OCI-LY1 (cell line): ENCODE measurements at regions not wholly inside any gene's neighbourhood (a gene's known extent, or its start where the extent isn't known, plus 50 kb on each side); places are given as distances from the start of the nearest gene placed in this dataset.
"Not testable (repeated sequence)": the region's sequence is repeated elsewhere in the genome, so short reads cannot be mapped to it uniquely, and the experiment has no call there.

ENCODE experiments used
- H2AFZ ChIP-seq: fragments of 200-600 bp; sonication (generic), shearing (Covaris generic); 2 replicates; pipeline ENCODE4 v1.6.0; 2014; ENCODE audit warnings: antibody characterized with exemption, mild to moderate bottlenecking, low read length
- H3F3A ChIP-seq: fragments of 200-600 bp; sonication (generic), shearing (Covaris generic); 2 replicates; pipeline ENCODE4 v1.6.0; 2014; ENCODE audit warnings: mild to moderate bottlenecking, antibody characterized with exemption, low read length, moderate library complexity; ENCODE audit not compliant: insufficient read depth
- H3K27ac ChIP-seq: fragments of 200-600 bp; sonication (generic); 2 replicates; pipeline ENCODE4 v1.5.1; 2014; ENCODE audit warnings: low read length, mixed run types, mild to moderate bottlenecking, low read depth; ENCODE audit not compliant: poor library complexity, severe bottlenecking
- H3K27me3 ChIP-seq: fragments of 200-600 bp; sonication (generic); 2 replicates; pipeline ENCODE4 v1.6.0; 2014; ENCODE audit warnings: antibody characterized with exemption, mild to moderate bottlenecking, low read length, moderate library complexity; ENCODE audit not compliant: insufficient read depth
- H3K36me3 ChIP-seq: fragments of 200-600 bp; sonication (generic); 2 replicates; pipeline ENCODE4 v1.6.1; 2014; ENCODE audit warnings: mild to moderate bottlenecking, antibody characterized with exemption, low read length, moderate library complexity, mixed read lengths; ENCODE audit not compliant: insufficient read depth
- H3K4me1 ChIP-seq: fragments of 200-600 bp; sonication (generic); 2 replicates; pipeline ENCODE4 v1.5.1; 2014; ENCODE audit warnings: mild to moderate bottlenecking, low read length, moderate library complexity; ENCODE audit not compliant: insufficient read depth, severe bottlenecking
- H3K4me2 ChIP-seq: fragments of 200-600 bp; sonication (generic), shearing (Covaris generic); 2 replicates; pipeline ENCODE4 v1.6.1; 2014; ENCODE audit warnings: low read length
- H3K4me3 ChIP-seq: fragments of 200-600 bp; sonication (generic); 2 replicates; pipeline ENCODE4 v1.5.1; 2014; ENCODE audit warnings: low read length, low read depth, mild to moderate bottlenecking, mixed read lengths; ENCODE audit not compliant: poor library complexity, severe bottlenecking
- H3K79me2 ChIP-seq: fragments of 200-600 bp; shearing (Covaris generic); 2 replicates; pipeline ENCODE4 v1.6.1; 2016; ENCODE audit warnings: mixed run types, low read length, mixed read lengths; ENCODE audit not compliant: insufficient read depth
- H3K9ac ChIP-seq: fragments of 200-600 bp; sonication (generic), shearing (Covaris generic); 2 replicates; pipeline ENCODE4 v1.6.1; 2014; ENCODE audit warnings: mild to moderate bottlenecking, low read length, mixed read lengths
- H3K9me2 ChIP-seq: fragments of 200-600 bp; sonication (generic), shearing (Covaris generic); 2 replicates; pipeline ENCODE4 v1.6.1; 2014; ENCODE audit warnings: low read depth, mild to moderate bottlenecking, low read length, mixed read lengths
- H3K9me3 ChIP-seq: fragments of 200-600 bp; shearing (Covaris generic); 2 replicates; pipeline ENCODE4 v1.6.1; 2014; ENCODE audit warnings: low read length, mixed read lengths
- H4K20me1 ChIP-seq: fragments of 200-600 bp; sonication (generic), shearing (Covaris generic); 2 replicates; pipeline ENCODE4 v1.6.0; 2016; ENCODE audit warnings: mild to moderate bottlenecking, low read length; ENCODE audit not compliant: insufficient read depth
- EZH2 ChIP-seq: fragments of 200-600 bp; sonication (generic), shearing (Covaris generic); IDR thresholded peaks from 2 replicates; pipeline ENCODE4 v1.8.0; 2017; ENCODE audit warnings: borderline replicate concordance, mixed run types, mild to moderate bottlenecking, antibody characterized with exemption, low read length, moderate library complexity, mixed read lengths
- TF ChIP-seq, protein P1 (sequence below): fragments of 200-600 bp; sonication (generic), shearing (Covaris generic); IDR thresholded peaks from 2 replicates; pipeline ENCODE4 v1.5.1; 2017; ENCODE audit warnings: mild to moderate bottlenecking, antibody characterized with exemption, low read length, moderate library complexity, mixed read lengths

DNA sequence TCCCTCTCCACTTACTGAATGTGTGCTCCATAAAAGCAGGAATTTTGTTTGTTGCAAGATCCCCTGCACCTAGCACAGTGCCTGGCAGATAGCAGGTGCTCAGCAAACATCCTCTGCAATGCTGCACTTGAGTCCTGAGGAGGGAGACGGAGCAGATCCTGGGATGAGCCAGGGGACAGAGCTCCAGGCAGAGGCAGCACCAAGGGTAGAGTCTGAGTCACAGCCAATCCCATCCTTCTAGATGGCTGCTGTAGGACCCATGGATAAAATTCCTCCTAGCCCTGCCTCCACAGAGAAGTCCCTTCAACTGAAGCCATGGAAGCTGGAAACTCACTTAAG lies 59.3 kb upstream of the SULF2 start:
- H3K27ac ChIP-seq, H3K4me1 ChIP-seq, H3K4me2 ChIP-seq, H3F3A ChIP-seq, H3K9ac ChIP-seq, H3K9me2 ChIP-seq, H2AFZ ChIP-seq, H3K27me3 ChIP-seq, H3K9me3 ChIP-seq, H4K20me1 ChIP-seq, H3K79me2 ChIP-seq, H3K36me3 ChIP-seq, H3K4me3 ChIP-seq: not testable (repeated sequence)

DNA sequence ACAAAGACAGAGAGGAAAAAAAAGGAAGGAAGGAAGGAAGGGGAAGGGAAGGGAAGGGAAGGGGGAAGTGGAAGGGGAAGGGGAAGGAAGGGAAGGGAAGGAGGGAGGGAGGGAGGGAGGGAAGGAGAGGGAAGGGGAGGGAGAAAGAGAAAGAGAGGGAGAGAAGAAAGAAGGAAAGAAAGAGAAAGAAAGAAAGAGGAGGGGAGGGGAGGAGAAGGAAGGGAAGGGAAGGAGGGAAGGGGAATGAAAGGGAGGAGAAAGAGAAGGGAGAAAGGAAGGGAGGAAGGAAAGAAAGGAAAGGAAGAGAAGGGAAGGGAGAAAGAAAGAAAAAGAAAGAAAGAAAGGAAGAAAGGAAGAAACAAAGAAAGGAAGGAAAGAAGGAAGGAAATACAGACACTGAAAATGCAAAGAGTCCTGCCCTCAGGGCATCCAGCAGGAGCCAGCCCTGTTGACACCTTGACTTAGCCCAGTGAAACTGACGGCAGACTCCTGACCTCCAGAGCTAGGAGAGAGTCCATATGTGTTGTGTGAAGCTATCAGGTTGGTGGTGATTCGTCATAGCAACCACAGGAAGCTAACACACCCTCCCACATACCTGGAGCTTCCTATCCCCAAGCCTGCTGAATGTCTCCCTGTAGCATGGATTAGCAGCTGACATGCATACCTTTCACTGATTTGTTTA lies 58.7 kb upstream of the SULF2 start:
- Histone ChIP-seq H3K9me2 (no peaks in the 10 kb centered on the region), H4K20me1 (no peaks in the 10 kb centered on the region), H2AFZ (no peak overlapping the region), H3K4me2 (no peak overlapping the region), H3K27me3 (no peaks in the 10 kb centered on the region), H3K4me1 (no peaks in the 10 kb centered on the region), H3K9me3 (no peaks in the 10 kb centered on the region), H3K79me2 (no peaks in the 10 kb centered on the region), H3K36me3 (no peaks in the 10 kb centered on the region), H3K4me3 (no peak overlapping the region), H3K27ac (no peak overlapping the region), H3K9ac (no peak overlapping the region), H3F3A (no peaks in the 10 kb centered on the region)
- TF ChIP-seq, protein P1, sequence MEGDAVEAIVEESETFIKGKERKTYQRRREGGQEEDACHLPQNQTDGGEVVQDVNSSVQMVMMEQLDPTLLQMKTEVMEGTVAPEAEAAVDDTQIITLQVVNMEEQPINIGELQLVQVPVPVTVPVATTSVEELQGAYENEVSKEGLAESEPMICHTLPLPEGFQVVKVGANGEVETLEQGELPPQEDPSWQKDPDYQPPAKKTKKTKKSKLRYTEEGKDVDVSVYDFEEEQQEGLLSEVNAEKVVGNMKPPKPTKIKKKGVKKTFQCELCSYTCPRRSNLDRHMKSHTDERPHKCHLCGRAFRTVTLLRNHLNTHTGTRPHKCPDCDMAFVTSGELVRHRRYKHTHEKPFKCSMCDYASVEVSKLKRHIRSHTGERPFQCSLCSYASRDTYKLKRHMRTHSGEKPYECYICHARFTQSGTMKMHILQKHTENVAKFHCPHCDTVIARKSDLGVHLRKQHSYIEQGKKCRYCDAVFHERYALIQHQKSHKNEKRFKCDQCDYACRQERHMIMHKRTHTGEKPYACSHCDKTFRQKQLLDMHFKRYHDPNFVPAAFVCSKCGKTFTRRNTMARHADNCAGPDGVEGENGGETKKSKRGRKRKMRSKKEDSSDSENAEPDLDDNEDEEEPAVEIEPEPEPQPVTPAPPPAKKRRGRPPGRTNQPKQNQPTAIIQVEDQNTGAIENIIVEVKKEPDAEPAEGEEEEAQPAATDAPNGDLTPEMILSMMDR, result no peak
- TF ChIP-seq EZH2, result no peak

GRCh38 chr20:47842950-47843349 lies 57.7 kb upstream of the SULF2 start:
- H3K27me3 ChIP-seq, H3F3A ChIP-seq, H3K4me1 ChIP-seq, H3K79me2 ChIP-seq, H3K9me2 ChIP-seq, H3K27ac ChIP-seq, H3K36me3 ChIP-seq, H3K4me2 ChIP-seq, H3K9ac ChIP-seq, H3K4me3 ChIP-seq, H3K9me3 ChIP-seq, H4K20me1 ChIP-seq, H2AFZ ChIP-seq: not testable (repeated sequence)

GRCh38 chr20:47842004-47842403 lies 56.7 kb upstream of the SULF2 start:
- not testable (repeated sequence) for H3K4me1 ChIP-seq, H3K79me2 ChIP-seq, H4K20me1 ChIP-seq, H3K36me3 ChIP-seq, H3K9ac ChIP-seq, H3K9me3 ChIP-seq, H3F3A ChIP-seq, H3K4me3 ChIP-seq, H3K4me2 ChIP-seq, H2AFZ ChIP-seq, H3K27ac ChIP-seq, H3K27me3 ChIP-seq, H3K9me2 ChIP-seq

DNA sequence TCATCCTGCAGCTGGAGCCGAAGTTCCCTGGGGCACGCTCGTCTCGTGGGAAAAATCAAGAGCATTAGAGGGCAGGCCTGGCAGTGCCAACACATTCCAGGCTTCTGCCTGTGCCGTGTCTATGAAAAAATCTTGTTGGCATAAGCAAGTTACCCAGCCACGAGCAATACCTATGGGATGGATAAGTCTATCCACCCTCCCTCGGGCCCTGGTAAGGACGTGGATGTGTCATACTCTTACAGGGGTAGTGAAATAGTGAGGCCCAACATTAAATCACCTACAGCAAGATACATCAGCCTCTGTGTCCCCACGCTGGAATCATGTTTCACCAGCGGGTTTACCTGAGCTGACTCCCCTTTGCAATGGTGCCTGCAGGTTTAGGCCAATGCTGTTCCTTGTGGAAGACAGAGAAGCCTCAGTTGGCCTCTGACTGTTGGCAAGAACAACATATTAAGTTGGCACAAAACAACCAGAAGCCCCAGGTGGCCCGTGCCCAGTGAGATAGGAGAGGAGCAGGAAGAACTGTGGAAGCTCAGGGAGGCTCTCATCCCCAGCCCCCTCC lies 51.1 kb upstream of the SULF2 start:
- H4K20me1 ChIP-seq, H3K79me2 ChIP-seq, H3K9me2 ChIP-seq, H3F3A ChIP-seq, H2AFZ ChIP-seq, H3K9ac ChIP-seq, H3K27me3 ChIP-seq, H3K4me2 ChIP-seq, H3K36me3 ChIP-seq, H3K27ac ChIP-seq, H3K4me3 ChIP-seq, H3K9me3 ChIP-seq, H3K4me1 ChIP-seq: not testable (repeated sequence)
